Activated CD8-positive, alpha-beta memory T cell treated with anti-CD3 and anti-CD28 coated beads, Interleukin-2, amount 50 U/mL, for 24 hours (primary cell): ENCODE measurements at regions not wholly inside any gene's neighbourhood (a gene's known extent, or its start where the extent isn't known, plus 50 kb on each side); places are given as distances from the start of the nearest gene placed in this dataset.
A peak's percentile ranks its signal among the peaks of the same experiment; 100 is the strongest.

Experiments used
- DNase-seq: peaks from one replicate; pipeline ENCODE4 v3.0.0-alpha.2; 2020; ENCODE audit errors: extremely low read depth

DNA sequence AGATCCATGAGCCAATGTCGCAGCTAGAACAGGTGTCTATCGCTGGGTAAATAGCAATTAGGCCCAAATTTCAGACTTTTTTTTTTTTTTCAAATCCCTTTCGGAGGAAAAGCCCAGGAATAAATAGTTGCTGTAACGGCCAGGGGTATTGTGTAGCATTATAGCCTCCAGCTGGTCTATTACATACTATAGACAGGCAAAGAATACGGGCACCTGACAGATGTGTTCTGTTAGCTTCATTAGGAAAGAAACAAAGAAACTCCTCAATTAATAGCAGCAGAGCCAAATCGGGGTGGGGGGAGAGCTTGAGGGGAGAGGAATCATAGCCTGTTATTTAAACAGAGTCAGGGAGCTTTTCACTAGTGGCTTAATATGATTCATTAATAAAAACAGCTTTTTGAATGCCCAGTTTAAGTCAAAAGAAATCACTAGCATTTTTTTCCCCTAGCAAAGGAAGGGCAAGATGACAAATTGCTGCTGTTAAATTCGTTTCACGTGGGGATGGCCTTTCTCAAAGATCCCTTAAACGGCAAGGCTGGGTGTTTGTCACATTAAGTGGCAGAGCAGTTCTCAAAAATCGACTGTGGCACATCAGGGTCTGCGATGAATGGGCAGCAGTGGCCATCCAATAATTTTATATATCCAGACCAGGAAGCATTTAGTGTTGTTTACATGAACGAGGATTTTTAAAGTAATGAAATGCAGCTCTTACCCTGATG is 139.4 kb downstream of the ID4 start:
- no peak for DNase-seq

DNA sequence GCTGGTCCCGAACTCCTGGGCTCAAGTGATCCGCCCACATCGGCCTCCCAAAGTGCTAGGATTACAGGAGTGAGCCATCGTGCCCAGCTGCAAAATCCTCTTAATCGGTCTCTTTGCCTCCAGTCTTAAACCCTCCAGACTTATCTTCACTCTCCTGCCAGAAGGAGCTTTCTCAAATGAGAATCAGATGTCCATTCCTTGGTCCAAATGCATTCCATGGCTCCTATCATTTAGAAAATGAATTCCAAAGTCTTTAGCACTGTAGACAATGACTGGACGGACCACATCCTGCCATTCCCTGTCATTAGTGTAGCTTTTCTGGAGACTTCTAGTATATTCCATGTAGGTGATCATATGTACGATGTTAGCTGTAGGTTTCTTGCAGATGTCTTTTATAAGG is 141.9 kb downstream of the ID4 start:
- DNase-seq: no peak

GRCh38 chr6:19979986-19980385 is 142.8 kb downstream of the ID4 start:
- DNase-seq: no peak

- no peak for DNase-seq
Observed at GRCh38 chr6:19983374-19983773, 146.2 kb downstream of the ID4 start.

GRCh38 chr6:19986691-19987438 is 149.7 kb downstream of the ID4 start:
- no peak for DNase-seq

GRCh38 chr6:19988555-19988954 is 151.4 kb downstream of the ID4 start:
- DNase-seq: no peak

GRCh38 chr6:19991176-19991575 is 154.0 kb downstream of the ID4 start:
- DNase-seq: no peak

DNA sequence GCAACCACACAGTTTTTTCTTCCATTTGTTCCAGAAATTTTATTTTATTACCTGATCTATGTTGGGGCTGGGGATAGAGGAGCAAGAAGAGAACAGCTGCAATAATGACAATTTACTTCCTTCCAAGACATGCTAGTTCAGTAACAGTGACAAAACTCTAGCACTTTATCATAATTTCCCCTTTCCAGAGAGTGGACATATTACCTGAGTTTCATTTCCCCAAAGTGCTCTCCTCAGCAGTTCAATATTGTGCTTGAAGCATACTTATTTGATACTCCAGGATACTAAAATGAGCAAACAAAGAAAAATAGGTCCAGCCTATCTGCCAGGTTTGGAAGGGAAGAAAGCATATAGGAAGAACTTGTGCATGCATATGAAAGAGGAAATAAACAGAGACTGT is 157.7 kb downstream of the ID4 start:
- DNase-seq: no peak

DNA sequence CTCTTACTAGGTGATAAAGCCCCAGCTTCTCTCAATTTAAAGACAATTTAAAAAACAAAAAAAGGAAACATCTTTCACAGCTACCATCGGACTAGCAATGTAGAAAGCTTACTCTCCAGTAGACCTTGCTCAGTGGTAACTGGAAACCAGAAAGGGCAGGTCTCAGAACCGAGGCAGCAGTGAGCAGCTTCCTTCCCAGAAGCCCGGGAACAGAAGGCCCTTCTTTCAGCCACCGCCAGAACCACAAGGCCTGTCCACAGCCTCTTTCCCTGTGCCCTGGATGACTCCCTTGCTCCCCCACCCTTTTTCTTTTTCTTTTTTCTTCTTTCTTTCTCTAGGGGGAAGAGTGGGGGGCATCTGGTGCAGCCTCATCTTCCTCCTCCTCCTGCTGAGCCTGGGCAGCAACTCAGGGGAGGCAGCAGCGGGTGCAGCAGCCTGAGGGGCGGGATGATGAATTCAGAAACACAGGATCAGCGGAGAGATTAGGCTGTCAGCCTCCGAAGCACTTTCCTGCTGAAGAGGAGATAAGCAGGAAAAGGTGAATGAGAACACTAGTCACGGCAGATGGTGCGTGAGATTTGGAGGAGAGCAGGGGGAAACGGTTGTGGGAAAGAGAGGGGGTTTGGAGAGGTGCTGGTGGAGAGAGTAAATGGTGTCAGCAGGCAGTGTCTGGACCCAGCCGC is 158.5 kb downstream of the ID4 start:
- no peak for DNase-seq

- no peak for DNase-seq
Observed at GRCh38 chr6:19997104-19997503, 159.9 kb downstream of the ID4 start.

GRCh38 chr6:19998541-19998940 is 161.4 kb downstream of the ID4 start:
- DNase-seq: no peak

DNA sequence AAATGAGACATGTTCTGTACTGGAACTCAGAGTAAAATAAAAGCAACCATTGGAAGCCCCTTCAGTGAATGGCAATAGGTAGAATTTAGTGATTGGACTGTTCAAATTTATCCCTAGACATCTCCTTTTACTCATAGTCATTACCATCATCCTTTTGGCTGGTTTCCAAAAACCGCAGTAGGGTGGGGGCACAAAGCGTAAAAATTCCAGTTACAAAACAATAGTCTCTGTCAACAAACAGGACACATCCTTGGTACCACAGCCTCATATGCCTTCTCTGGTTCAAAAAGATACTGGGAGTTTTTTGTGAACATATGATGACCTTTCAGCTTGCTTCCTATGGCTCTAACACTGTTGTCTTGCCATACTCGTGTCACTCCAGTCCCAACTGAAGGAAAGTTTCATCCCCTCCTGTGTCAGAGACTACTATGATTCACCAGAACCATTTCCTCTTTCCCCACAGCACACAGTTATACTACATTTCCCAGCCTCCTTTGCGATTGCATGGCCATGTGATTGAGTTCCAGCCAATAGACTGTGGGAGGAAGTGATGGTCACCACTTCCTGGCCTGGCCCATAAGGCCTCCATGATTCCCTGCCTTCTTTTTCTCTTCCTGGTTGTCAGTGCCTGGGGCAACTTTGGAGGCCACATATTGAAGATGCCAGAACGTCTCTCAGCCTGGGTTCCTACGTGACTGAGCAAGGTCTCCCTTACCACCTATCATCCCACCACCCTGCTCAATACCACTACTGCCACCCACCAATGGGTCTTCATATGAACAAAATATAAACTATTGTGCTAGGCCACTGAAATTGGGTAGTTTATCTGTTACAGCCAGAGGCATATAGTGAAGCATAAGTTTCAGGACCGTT is 162.4 kb downstream of the ID4 start:
- no peak for DNase-seq

GRCh38 chr6:20001286-20001685 is 164.1 kb downstream of the ID4 start:
- DNase-seq: no peak

- no peak for DNase-seq
Observed at GRCh38 chr6:20006037-20006436, 168.9 kb downstream of the ID4 start.

GRCh38 chr6:20008131-20008530 is 171.0 kb downstream of the ID4 start:
- DNase-seq: no peak

GRCh38 chr6:20013066-20013861 is 176.1 kb downstream of the ID4 start:
- no peak for DNase-seq

DNA sequence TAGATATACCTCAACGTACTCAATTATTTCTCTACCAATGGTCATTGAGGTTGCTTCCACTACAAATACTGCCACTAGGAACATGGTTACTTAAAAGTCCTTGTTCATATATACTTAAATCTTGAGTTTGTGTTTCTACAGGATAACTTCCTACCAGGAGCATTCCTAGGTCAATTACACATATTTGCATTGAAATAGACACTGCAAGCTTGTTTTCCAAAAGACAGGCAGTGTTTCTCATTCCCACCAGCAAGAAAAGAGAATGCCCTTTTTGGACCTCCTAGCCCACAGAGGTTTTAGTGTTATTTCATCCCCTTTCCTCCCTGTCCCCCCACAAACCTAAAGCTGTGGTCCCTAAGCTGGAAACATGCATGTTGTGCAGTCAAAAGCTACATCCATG is 177.3 kb downstream of the ID4 start:
- no peak for DNase-seq

- no peak for DNase-seq
Observed at GRCh38 chr6:20020526-20020925, 183.4 kb downstream of the ID4 start.

DNA sequence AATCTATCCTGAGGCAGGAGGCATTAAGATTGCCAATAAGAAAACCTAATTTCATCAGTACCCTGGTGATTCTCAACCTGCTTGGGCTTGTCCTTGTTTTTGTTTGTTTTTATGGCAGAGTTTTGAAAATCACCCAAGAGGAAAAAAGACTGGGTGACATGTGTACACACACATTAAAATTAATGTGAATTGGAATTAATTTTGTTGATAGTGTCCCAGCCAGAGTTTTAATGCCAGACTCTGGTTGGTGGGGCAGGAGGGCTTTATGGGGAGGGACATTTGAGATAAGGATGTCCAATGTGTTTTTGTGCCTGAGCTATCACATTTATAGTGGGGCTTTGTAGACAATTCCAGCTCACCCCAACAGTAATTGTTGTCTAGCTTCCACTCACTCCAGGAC is 184.6 kb downstream of the ID4 start:
- no peak for DNase-seq

- peak; percentile 8 for DNase-seq
Observed at GRCh38 chr6:20023549-20024315, 186.6 kb downstream of the ID4 start.
